HG02588 (cell line): ENCODE measurements at regions not wholly inside any gene's neighbourhood (a gene's known extent, or its start where the extent isn't known, plus 50 kb on each side); places are given as distances from the start of the nearest gene placed in this dataset.

ENCODE experiments used
- ATAC-seq: cut with Tn5 transposase; IDR thresholded peaks from one replicate; pipeline ENCODE4 v1.9.1; 2021; ENCODE audit warnings: mild to moderate bottlenecking, moderate library complexity; ENCODE audit not compliant: unreplicated experiment

- ATAC-seq = no peak
Observed at GRCh38 chr2:45074713-45075112, 65.5 kb upstream of the SIX2 start.

DNA sequence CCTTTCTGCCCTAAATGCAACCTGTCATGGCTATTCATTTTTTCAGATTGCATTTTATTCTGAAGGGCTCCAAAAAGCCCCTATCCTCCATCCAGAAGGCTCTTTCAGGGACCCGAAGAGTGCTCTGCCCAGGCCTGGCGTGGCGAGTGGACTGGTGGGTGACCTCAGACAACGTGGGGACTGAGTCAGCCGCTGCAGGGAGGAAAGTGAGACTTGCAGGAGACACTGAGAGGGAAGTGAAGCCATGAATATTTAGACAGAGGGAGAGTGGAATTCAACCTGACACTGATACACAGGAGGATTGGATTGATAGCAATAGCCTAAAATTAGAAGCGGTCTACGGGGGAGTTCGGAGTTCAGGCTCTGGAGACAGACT, 63.6 kb upstream of the SIX2 start:
- ATAC-seq = no peak

DNA sequence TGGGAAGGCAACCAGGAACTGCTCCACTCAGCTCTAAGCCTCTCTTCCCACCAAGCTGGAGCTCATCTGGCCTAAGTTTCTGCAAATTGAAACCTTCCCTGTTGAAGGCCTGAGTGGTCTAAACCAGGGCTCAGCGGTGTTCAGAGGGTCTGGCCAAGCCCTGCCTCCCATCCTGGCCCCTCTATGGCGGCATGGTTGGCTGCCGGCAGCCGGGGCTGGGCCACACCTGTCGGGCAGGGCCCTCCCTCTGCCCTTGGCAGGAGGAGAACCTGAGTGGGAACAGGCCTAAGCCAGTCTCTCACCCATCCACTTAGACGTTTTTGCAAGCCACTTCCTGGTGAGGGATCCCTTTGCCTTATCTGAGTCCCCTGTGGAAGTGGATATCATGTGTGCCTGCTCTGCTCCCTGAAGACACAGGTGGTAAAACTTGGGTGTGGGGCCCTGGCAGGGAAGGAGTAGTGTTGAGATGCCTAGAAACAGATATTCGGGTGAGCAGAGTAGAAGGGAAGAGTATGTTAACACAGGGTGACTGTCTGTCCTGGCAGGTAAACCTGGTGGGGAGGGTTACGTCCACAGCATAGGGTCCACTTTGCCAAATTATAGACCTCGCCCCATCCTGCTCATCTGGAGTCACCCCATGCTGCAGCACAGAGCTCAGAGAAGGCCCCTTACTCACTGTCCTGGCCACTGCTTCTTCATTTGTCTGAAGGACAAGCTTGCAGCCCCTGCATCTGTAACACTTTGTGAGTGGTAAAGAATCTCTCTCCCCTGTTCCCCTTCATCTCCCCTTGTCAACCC, 63.0 kb upstream of the SIX2 start:
- ATAC-seq = no peak

DNA sequence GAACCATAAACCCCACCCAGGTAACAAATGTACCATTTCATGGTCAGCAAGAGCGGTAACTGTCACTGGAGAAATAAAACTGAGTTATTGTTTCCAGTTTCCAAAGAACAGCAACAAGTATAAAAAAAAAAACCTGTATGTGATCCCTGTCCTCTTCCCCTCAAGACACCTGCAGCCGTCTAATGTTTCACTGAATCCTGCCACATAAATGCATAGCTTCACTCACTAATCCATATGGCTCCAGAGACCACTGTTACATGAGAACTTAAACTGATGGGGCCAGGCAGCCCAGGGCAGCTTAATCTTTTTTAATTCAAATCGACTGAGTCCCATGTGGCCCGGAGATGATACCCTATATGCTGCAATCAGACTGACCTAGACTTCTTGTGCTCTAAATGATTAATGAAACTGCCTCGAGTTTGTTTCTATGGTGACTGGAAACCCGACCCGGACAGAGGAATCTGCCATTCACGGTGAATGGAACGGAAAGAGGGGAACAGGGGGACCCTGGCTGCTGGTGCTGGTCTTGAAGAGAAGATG, 60.9 kb upstream of the SIX2 start:
- no peak for ATAC-seq

GRCh38 chr2:45069684-45070083, 60.4 kb upstream of the SIX2 start:
- ATAC-seq = no peak

GRCh38 chr2:45068571-45069140, 59.4 kb upstream of the SIX2 start:
- ATAC-seq = no peak

DNA sequence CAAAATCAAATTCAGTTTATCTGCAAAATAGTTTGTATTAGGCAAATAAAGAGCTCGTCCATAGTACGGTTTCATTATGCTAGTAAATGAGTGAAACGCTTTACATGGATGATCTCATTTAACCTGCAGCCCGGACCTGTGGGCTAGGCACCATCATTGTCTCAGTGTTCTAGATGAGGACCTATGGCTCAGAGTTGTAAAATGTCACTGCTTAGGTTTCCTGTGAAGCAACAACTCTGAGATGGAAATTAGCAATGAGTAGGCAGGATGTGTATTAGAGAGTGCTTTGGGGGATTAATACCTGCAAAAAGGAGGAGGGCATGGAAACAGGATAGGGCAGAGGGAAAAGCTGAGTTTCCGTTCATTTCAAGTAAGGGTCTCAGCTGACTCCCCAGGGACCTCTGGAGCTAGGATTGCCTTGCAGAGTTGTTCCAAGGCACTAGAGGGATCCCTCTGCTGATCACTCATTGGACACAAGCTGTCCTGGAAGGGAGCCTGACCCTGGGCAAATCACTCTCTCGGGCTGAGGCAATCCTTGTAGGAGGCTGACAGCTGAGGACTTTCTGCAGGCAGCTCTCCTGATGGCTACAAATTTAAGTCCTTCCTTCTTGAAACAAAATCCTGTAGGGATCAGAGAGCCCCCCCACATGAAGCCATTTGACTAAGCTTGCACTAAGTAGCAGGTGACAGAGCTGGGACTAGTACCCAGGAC, 58.8 kb upstream of the SIX2 start:
- ATAC-seq = no peak
